D721Med (cell line): ENCODE measurements at regions not wholly inside any gene's neighbourhood (a gene's known extent, or its start where the extent isn't known, plus 50 kb on each side); places are given as distances from the start of the nearest gene placed in this dataset.

Experiments used
- DNase-seq: peaks from one replicate; pipeline ENCODE4 v3.0.0; 2011; ENCODE audit warnings: low spot score; ENCODE audit not compliant: insufficient read length
- FAIRE-seq: peaks from 2 replicates; lab custom pipeline; 2011; peaks lifted over from hg19 to GRCh38; lab: Jason Lieb, UNC
- TF ChIP-seq, protein P1 (sequence below): IDR thresholded peaks from 2 replicates; pipeline ENCODE4 v1.5.1; 2012; ENCODE audit warnings: mild to moderate bottlenecking, control low read depth; ENCODE audit not compliant: insufficient read depth; ENCODE audit errors: missing control alignments

DNA sequence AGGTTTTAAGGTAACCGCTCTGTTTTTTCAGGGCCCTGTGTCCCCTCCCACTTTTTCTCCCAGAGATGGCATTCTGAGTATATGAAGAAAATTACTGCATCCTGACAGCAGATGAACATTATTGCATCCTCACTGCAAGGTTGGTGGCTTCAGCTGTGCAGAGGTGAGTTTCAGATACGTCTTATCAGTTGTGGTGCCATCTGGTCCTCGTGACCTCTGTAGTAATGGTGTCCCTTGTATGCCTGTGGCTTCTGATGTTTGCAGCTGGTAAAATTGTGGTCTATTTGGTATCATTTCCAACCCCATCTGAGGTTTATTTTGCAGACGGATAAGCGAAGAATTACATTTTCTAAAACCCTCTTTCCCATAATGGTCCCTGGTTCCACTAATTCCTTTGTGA lies 417.0 kb downstream of the HS3ST3B1 start:
- FAIRE-seq (no peak), DNase-seq (no peak)
- TF ChIP-seq, protein P1, sequence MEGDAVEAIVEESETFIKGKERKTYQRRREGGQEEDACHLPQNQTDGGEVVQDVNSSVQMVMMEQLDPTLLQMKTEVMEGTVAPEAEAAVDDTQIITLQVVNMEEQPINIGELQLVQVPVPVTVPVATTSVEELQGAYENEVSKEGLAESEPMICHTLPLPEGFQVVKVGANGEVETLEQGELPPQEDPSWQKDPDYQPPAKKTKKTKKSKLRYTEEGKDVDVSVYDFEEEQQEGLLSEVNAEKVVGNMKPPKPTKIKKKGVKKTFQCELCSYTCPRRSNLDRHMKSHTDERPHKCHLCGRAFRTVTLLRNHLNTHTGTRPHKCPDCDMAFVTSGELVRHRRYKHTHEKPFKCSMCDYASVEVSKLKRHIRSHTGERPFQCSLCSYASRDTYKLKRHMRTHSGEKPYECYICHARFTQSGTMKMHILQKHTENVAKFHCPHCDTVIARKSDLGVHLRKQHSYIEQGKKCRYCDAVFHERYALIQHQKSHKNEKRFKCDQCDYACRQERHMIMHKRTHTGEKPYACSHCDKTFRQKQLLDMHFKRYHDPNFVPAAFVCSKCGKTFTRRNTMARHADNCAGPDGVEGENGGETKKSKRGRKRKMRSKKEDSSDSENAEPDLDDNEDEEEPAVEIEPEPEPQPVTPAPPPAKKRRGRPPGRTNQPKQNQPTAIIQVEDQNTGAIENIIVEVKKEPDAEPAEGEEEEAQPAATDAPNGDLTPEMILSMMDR = no peak

DNA sequence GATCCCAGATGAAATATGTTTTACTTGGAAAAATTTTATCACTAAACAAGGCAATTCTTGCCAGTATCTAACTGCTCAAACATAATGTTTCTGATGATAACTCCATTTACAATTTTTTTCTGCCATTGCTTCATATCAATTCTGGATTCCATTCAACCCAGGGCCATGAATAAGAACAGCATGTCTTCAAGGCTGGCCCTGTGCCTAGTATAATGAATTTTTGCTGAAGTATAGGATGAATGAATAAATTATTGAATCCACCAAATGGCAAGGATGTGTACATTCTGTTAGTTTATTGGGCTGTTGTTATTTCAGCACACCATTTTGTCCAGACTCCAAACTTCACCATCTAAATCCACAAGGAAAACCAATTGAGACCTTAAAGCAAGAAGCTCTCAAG lies 414.7 kb downstream of the HS3ST3B1 start:
- FAIRE-seq (no peak), DNase-seq (no peak)
- TF ChIP-seq, protein P1 = no peak

DNA sequence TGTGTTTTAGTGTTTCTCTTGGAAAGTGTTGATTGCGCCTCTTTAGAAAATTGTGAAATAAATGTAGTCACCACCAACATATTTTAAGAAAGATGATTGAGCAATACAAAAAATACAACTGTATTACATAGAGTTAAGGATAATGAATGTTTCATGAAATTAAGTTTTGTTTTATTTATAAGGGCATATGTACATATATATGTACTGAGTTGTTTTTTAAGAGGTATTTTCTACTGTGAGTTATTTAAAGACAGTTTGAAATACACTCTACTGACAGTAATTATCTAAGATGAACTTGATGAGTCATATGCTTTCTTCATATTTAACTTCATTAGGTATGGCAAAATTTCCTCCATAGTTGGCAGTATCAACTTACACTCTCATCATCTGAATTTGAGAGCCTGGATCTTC lies 411.7 kb downstream of the HS3ST3B1 start:
- no peak for FAIRE-seq
- TF ChIP-seq, protein P1 = no peak

DNA sequence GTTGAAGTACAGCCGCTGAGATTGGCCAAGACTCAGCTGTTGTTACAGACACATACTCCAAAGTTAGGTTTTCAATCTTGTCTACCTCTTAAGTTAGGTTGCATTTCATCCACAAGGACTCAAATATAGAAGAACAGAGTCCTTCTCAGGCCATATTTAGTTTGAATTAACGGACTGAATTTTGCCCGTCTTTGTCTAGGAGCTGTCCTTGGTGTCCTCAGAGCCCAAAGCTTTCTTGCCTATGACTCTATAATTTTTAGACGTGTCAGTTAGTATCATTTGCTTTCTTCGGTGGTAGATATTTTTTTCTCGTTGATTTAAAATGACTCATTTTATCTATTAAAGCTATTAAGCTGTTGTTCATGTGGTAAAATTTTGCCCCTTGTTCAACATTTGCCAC lies 403.2 kb downstream of the HS3ST3B1 start:
- DNase-seq (no peak), FAIRE-seq (no peak)
- TF ChIP-seq, protein P1 = no peak

More for the DNA sequence above, 411.7 kb downstream of the HS3ST3B1 start:
- no peak for DNase-seq

DNA sequence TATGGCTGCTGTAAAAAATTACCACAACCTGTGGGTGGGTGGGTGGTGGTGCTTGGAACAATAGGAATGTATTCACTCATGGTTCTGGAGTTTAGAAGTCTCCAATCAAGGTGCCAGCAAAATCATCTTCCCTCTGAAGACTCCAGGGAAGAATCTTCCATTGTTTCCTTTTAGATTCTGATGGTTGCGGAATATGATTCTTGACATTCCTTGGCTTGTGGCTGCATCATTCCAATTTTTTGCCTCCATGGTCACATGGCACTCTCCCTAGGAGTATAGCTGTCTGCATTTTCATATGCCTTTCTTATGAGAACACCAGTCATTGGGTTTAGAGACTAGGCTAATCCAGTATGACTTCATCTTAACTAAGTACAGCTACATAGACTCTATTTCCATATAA lies 401.0 kb downstream of the HS3ST3B1 start:
- TF ChIP-seq, protein P1 = no peak
- FAIRE-seq = no peak
- DNase-seq = no peak

DNA sequence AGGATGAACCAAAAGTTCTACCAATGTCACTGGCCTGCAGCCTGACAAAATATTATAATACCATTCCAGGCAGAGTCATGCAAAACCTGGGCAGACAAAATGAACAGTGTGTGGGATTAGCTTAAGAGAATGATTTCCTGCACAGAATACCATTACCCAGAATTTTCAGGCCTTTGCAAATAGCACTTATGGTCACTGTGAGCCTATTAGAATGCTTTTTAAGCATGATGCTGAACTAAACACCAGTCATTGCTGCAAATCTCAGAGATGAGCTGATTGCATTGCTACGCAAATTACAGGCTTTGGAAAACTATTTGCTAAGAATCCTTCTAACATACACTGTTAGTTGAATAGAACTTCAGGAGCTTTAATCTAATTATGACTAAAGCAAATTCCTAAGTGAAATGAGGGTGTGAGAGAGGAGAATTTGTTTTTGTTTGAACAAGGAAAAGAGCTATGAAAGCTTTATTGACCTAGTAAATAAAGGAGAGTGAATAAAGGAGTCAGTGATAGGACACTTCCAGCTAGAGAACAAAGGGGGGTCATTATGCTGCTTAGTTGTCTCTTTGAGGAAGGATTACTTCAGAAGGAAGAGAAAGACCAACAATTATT lies 398.8 kb downstream of the HS3ST3B1 start:
- TF ChIP-seq, protein P1 = no peak
- FAIRE-seq (no peak), DNase-seq (no peak)

DNA sequence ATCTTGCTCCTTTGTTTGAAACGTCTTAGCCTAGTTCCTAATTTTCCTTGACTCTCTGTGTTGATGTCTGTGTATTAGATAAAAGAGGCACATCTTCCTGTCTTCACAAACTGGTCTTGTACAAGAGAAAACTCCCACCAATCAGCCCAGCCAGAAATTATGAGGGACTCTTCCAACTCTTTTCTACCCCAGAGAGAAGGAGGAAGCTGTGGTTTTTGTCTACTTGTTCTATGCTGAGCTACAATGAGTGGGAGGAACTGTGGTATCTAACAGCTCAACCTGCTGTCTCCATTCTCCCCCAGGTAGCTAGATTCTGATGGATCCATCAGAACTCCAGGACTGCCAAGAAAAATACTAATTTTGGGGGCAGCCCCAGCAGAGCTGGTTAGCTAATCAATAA lies 392.5 kb downstream of the HS3ST3B1 start:
- TF ChIP-seq, protein P1 = no peak
- DNase-seq (no peak), FAIRE-seq (no peak)
